IPS-NIHi11 (cell line): ENCODE measurements at regions not wholly inside any gene's neighbourhood (a gene's known extent, or its start where the extent isn't known, plus 50 kb on each side); places are given as distances from the start of the nearest gene placed in this dataset.
"Not testable (repeated sequence)": the region's sequence is repeated elsewhere in the genome, so short reads cannot be mapped to it uniquely, and the experiment has no call there.

Source experiments
- DNase-seq: peaks from one replicate; pipeline ENCODE4 v3.0.0; 2012; ENCODE audit warnings: mixed read lengths, low spot score

GRCh38 chr1:120614931-120615639 lies 108.7 kb upstream of the NBPF26 start:
- DNase-seq: not testable (repeated sequence)

GRCh38 chr1:120617493-120617892 lies 106.3 kb upstream of the NBPF26 start:
- DNase-seq: not testable (repeated sequence)

- not testable (repeated sequence) for DNase-seq
Measured at GRCh38 chr1:120619867-120620692, 103.7 kb upstream of the NBPF26 start.

- DNase-seq: not testable (repeated sequence)
Measured at GRCh38 chr1:120620693-120620969, 103.1 kb upstream of the NBPF26 start.

GRCh38 chr1:120621278-120621677 lies 102.5 kb upstream of the NBPF26 start:
- DNase-seq: not testable (repeated sequence)

GRCh38 chr1:120623539-120623938 lies 100.2 kb upstream of the NBPF26 start:
- DNase-seq: not testable (repeated sequence)

- DNase-seq: not testable (repeated sequence)
Measured at GRCh38 chr1:120624565-120625064, 99.1 kb upstream of the NBPF26 start.

GRCh38 chr1:120629832-120630455 lies 93.8 kb upstream of the NBPF26 start:
- DNase-seq: not testable (repeated sequence)

- DNase-seq: not testable (repeated sequence)
Measured at GRCh38 chr1:120634816-120635806, 88.6 kb upstream of the NBPF26 start.

GRCh38 chr1:120640261-120641013 lies 83.3 kb upstream of the NBPF26 start:
- not testable (repeated sequence) for DNase-seq

GRCh38 chr1:120641014-120641302 lies 82.8 kb upstream of the NBPF26 start:
- DNase-seq: not testable (repeated sequence)

GRCh38 chr1:120647182-120647581 lies 76.6 kb upstream of the NBPF26 start:
- not testable (repeated sequence) for DNase-seq

- DNase-seq: not testable (repeated sequence)
Measured at GRCh38 chr1:120648915-120649623, 74.7 kb upstream of the NBPF26 start.

GRCh38 chr1:120649730-120650129 lies 74.0 kb upstream of the NBPF26 start:
- DNase-seq: not testable (repeated sequence)

- DNase-seq: not testable (repeated sequence)
Measured at GRCh38 chr1:120654114-120654513, 69.6 kb upstream of the NBPF26 start.

- DNase-seq: not testable (repeated sequence)
Measured at GRCh38 chr1:120655394-120655793, 68.4 kb upstream of the NBPF26 start.

GRCh38 chr1:120656116-120656515 lies 67.6 kb upstream of the NBPF26 start:
- DNase-seq: not testable (repeated sequence)

- DNase-seq: not testable (repeated sequence)
Measured at GRCh38 chr1:120657804-120658203, 65.9 kb upstream of the NBPF26 start.

GRCh38 chr1:120658622-120659021 lies 65.1 kb upstream of the NBPF26 start:
- not testable (repeated sequence) for DNase-seq

GRCh38 chr1:120659133-120659532 lies 64.6 kb upstream of the NBPF26 start:
- DNase-seq: not testable (repeated sequence)
